Forelimb muscle (tissue), 1 donor: ENCODE measurements at regions not wholly inside any gene's neighbourhood (a gene's known extent, or its start where the extent isn't known, plus 50 kb on each side); places are given as distances from the start of the nearest gene placed in this dataset.

Experiments
- DNase-seq: peaks from one replicate; pipeline ENCODE4 v3.0.0-alpha.2; 2013; ENCODE audit warnings: low read depth

DNA sequence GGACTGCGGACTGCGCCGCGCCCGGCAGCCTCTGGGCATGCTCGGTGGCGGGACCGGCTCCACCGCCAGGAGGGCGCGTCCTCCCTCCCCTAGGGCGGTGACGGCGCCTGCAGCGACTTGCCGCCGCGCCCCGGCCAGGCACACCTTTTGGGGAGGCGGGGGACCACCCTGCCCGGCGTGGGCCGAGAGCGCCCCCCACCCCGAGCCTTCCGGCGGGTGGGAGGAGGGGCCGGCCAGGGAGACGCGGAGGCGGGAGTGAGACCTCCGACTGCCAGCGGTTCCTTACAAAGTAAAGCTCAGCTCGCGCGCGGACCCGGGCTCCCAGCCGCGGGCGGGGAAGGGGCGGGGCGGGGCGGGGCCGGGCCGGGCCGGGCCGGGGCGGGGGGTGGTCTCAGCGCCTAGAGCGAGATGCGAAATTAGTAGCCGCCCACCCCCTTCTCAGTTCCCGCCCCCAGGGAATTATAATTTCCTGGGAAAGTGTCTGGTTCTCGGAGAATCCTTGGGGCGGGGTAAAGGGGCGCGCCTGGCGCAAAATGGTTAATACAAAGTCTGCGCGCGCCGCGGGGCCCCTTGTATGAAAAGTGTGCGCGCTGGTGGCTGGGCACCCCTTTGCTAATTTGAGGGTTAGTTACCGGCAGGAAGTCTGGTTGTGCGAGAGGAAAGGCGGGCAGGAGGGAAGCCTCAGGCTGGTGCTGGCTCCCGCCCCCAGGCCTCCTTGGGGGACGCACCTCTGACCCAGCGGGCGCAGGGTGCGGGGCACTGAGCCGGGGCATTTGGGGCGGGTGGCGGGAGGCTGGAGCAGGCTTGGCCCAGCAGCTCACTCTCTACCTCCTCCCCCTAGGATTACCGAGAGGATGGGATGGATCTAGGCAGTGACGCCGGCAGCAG is 224.8 kb upstream of the IL12A start:
- DNase-seq, result no peak

DNA sequence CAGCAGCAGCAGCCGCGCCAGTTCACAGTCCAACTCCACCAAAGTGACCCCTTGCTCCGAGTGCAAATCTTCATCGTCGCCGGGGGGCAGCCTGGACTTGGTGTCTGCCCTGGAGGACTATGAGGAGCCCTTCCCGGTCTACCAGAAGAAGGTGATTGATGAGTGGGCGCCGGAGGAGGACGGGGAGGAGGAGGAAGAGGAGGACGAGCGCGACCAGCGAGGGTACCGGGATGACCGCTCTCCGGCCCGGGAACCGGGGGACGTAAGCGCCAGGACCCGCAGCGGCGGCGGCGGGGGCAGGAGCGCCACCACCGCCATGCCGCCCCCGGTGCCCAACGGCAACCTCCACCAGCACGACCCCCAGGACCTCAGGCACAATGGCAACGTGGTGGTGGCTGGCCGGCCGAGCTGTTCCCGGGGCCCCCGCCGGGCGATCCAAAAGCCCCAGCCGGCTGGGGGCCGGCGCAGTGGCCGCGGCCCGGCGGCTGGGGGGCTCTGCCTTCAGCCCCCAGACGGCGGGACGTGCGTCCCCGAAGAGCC is 224.1 kb upstream of the IL12A start:
- DNase-seq, result no peak

GRCh38 chr3:159765030-159765859 is 223.4 kb upstream of the IL12A start:
- no peak for DNase-seq

- DNase-seq, result no peak
Measured at GRCh38 chr3:159765860-159766294, 222.8 kb upstream of the IL12A start.

- DNase-seq, result no peak
Measured at GRCh38 chr3:159766563-159767185, 222.0 kb upstream of the IL12A start.

- DNase-seq, result no peak
Measured at GRCh38 chr3:159770998-159771397, 217.6 kb upstream of the IL12A start.

DNA sequence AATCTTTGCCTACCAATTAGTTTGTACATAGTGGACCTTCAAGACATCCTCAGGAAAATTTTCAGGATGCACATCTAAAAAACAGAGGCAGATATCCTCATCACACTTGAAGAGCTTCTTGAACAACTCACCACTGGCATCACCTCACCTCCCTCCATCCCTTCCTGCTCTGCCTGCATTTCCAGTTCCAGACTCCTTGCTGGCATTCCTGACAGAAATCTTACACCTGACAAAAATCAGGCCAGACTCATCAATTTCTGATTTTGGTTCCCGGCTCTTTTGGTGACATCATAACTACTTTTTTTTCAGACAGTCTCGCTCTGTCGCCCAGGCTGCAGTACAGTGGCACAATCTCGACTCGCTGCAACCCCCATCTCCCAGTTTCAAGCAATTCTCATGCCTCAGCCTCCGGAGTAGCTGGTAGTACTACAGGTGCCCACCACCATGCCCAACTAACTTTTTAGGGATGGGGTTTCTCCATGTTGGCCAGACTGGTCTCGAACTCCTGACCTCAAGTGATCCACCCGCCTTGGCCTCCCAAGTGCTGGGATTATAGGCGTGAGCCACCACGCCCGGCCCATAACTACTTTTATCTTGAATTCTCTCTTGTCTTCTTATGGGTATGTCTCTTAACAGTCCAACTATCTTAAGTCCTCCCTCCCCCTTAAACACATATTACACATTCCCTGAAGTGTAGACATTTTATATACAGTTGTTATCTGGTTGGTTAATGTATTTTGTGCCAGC is 216.6 kb upstream of the IL12A start:
- no peak for DNase-seq

DNA sequence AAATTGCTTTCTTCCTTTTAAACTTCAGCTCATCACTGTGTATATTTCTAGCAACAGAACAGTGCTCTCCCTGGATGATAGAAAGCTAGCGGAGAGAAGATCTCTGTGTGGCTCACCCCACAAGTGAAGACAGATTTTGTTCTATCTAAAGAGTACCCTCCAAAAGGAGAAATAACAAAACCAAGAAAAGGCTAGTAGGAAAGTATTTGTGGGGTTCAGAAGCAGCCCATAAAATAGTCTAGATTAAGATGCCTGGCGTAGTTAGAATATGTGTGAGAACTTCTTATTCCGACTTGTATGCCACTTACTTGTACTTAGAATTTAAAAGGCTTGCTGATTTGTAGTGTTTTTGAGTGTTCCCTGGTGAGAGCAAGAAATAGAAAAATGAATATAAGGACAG is 214.9 kb upstream of the IL12A start:
- no peak for DNase-seq

GRCh38 chr3:159775372-159775961 is 213.2 kb upstream of the IL12A start:
- DNase-seq, result no peak

DNA sequence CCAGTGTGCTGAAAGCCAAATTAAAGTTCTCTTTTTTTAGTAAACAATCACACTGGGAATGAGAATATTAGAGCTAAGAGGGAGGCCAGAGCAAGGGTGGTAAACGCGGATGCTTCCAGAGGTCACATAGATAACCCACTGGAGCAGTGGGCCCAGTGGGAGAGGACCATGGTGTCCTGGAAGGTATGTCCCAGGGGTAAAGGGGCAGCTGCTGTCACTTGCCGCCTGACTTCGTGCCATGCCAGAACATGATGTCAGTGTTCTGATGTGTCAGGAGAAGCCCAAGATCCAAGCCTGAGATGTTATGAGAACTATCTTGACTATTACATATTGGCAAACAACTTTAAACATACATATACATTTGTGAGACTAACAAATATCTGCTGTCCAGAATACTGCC is 211.9 kb upstream of the IL12A start:
- DNase-seq, result no peak

- no peak for DNase-seq
Measured at GRCh38 chr3:159779883-159780282, 208.8 kb upstream of the IL12A start.

- no peak for DNase-seq
Measured at GRCh38 chr3:159781867-159782266, 206.8 kb upstream of the IL12A start.

GRCh38 chr3:159782724-159783421 is 205.8 kb upstream of the IL12A start:
- no peak for DNase-seq

DNA sequence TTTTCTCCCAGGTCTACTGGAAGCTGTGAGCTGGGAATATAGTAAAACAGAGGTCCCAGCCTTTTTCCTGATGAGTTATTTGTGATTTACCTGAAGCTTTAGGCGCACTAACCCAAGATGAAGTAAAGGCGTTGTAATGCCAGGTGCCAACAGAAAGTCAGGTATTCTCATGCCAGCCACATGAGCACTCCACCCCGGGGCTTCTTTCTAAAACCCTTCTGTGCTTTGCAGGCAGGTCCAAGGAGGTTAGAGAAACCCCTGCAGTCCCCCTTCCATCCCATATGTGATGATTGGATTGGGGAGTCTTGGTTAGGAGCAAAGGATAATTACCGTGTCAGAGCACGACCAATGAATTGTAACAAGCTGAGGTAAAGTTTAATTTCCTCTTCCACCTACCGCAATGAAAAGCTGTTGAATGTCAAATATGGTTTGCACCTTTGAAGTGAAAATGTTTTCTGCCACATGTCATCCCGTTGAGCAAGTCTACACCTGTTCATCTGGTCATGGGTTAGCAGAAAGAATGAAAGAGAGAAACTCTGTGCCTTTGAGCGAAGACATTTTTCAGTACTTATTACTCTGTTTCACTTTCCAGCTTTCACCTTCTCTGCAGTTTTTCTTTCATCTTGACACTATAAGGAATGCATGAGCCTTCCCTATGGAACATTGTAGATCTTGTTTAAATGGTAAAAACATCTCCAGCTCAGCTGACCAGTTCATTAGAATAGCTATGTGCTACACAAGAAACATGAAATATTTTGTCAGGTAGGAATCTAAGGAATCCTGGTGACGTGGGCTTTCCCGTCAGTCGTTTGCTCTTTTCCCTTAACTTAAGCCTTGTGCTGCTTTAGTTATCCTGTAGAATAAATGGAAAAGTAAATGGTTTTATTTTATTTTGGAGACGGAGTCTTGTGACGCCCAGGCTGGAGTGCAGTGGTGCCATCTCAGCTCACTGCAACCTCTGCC is 204.6 kb upstream of the IL12A start:
- DNase-seq, result no peak

DNA sequence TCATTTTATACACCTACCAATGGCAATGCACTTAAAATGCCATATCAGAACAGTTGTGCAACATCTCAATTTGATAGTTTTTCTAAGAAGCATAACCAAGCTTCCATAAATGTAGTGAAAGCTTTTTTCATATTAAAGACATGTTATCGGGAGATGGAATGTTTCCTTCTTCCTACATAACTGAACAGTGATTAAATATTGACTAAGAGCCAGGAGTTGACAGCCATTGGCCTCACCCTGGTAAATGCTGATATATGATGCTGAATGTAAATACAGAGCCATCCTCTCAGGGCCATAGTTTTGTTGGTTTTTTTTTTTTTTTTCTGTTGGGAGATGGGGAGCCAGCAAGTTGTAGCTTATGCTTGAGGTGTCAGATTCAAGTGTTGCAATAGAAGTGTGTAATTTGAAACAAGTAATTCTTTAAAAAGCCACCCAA is 203.3 kb upstream of the IL12A start:
- DNase-seq, result no peak

- DNase-seq, result no peak
Measured at GRCh38 chr3:159786489-159787177, 202.0 kb upstream of the IL12A start.

GRCh38 chr3:159787178-159787574 is 201.5 kb upstream of the IL12A start:
- DNase-seq, result no peak

DNA sequence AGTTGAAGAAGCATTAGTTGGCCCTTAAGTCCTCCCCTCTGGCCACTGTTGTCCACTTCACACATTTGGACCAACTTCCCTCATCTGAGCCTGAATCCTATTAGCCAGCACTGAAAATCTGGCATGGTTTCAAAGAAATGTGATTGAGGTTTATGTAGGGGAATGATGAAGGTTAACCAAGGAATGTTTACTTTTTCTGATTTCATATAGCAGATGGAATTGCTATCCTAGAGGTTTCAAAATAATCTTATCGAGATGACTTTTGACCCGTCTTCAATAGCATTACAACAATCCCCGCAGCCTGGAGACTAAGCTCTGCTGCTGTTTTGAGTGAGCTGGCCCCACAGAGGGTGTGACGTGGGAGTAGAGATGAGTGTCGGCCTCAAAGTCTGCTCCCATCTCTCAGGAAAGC is 200.8 kb upstream of the IL12A start:
- DNase-seq, result no peak
